HG03558 (cell line): ENCODE measurements at regions not wholly inside any gene's neighbourhood (a gene's known extent, or its start where the extent isn't known, plus 50 kb on each side); places are given as distances from the start of the nearest gene placed in this dataset.

ENCODE experiments used
- ATAC-seq: cut with Tn5 transposase; IDR thresholded peaks from one replicate; pipeline ENCODE4 v1.9.1; 2021; ENCODE audit warnings: moderate number of reproducible peaks; ENCODE audit not compliant: unreplicated experiment; ENCODE audit errors: extremely low read depth

- no peak for ATAC-seq
These were observed 1058.9 kb upstream of the MAP3K7 start for GRCh38 chr6:91645811-91646210.

GRCh38 chr6:91637217-91637616 is 1050.3 kb upstream of the MAP3K7 start:
- no peak for ATAC-seq

DNA sequence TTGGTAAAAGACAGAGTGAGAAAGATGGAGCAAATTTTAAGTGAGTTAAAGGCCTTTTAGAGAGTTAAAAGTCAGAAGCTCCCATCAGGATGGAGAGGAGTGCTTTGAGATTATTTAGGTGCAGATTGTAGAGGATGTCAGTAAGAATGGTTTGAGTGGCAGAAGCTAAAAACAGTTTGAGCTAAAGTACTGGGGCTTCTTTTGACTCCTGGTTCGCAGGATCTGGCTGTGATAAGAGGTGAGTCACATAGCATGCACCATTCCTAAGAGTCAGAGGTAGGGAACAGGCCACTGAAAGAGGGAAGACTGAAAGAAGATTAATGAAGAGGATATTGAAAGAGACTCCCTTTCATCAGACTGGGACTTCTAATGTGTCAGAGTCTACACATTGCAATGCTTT is 1047.9 kb upstream of the MAP3K7 start:
- ATAC-seq = no peak

DNA sequence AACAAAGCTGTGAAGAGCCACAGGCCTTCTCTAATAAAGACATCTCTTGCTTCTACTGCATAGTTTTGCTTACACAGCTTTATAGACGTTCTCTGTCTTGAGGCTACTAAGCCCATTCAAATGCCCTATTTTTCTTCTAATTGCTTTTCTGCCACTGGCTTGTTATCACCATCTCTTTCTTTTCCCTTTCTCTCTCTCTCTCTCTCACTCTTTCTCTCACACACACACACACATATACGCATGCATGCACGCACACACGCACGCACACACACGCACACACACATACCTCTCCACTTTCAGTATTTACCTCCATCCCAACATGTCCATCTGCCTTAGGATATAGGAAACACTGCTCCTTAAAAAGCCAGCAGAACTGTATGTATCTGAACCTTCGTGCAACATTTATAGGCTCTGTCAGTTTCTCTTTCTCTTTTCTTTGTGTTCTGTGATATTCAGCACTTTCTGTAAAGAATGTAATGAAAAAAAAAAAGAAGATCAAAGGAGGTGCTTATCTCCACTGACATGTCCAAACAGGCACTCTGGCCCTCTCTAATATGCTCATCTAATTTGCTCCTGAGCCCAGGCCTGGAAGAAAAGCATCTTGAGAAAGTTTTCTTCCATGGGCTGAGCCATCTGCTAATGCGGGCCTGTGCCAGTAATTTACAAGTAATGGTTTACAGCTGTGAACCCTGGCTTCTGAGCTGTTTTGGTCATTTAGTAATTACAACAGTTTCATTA is 1046.7 kb upstream of the MAP3K7 start:
- ATAC-seq = no peak

DNA sequence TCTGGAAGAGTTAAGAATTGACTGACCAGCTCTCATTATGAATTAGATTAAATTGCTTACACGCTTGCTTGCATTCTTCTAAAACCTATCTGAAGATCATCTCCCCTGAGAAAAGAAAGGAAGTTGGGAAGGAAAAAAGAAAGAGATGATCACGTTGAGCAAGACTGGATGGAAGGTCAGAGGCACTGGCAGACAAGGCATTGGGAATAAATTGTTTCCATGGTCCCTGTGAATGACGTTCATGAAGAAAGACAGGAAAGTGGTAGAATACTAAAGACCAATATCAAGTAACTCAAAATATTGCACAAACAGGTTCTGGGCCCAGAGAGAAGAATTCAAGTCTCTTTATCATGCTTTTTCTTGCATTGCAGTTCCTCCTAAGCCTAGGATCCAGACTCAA is 1045.4 kb upstream of the MAP3K7 start:
- no peak for ATAC-seq

- ATAC-seq = no peak
These were observed 1044.4 kb upstream of the MAP3K7 start for GRCh38 chr6:91631227-91631626.

DNA sequence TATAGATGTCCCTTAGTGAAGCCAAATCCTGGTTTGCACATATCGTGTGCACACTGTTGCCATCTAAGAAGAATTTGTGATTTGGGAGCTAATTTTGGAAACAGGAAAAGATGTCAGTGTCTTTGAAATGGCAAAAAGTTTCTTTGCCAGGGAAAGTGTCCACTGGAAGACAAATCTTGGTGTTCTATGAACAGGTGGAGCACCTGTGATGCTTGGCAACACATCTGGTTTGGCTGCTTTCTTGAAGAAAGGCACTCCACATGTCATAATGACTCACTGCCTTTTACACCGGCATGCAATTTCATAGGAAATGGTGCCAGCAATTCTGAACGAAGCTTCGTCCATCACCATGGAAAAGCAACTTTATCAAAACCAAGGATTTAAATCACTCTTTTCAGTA is 1040.0 kb upstream of the MAP3K7 start:
- ATAC-seq = no peak

DNA sequence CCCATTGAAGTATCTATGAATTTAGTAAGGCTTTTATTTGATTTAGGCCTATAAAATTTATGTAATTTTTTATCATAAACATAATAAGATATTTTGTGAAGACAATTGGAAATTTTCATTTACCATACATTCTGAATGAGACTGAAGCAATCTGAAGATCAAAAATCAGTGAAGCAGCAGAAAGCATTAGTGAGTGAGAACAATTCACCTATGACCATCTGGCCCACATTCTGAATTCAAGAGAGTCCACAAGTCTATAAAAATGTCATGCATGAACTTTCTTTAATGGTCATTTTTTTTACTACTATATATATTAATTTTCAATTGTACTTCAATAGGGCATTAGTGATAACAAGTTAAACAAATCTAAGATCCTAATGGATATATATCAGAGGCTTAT is 1026.6 kb upstream of the MAP3K7 start:
- ATAC-seq = no peak

DNA sequence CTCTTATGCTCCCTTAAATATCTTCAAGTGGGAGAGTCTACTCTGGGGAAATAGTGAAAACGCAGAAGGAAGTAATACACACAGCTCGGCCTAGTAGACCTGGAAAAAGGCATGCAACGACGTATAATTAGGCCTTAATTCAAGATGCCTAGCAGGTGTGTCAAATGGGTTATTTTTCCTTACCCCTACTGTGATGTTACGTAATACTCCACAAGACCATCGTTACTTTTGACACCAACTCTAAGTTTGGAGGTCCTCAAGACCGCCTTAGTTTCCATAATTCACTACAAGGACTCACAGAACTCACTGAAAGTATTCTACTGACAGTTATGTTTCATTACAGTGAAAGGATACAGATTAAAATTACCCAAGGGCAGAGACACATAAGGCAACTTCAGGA is 1024.3 kb upstream of the MAP3K7 start:
- no peak for ATAC-seq

GRCh38 chr6:91608428-91608827 is 1021.6 kb upstream of the MAP3K7 start:
- no peak for ATAC-seq

DNA sequence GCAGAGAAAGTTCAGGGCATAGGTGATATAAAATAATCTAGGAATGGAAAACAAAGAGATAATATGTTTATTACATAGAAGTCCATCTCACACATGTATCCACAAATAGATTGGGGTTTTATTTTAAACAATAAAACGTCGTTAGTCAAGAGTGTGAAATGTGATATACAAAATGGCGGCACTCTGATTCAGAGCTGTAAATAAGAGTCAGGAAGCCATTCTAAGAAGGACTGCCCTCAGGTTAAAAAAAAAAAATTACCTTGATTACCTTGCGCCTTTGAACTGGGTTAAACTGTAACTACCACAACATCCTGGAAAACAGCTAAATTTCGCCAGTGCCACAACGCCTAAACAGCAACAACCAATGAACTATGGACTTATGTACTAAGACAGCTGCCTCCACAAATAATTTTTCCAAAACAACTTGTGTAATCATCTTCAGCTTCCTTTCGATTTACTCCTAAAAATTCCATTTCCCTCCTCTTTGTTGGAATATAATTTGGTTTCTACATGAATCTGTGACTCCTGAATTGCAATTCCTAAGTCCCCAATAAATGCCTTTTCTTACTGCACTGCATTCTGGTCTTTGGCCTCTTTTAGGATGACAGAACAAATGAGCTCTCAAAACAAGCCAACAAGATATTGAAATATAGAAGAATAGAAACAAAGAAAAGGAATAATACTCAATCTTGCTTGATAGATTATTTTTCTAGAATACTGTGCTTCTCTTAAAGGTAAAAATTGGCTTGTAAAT is 1019.5 kb upstream of the MAP3K7 start:
- ATAC-seq = no peak

GRCh38 chr6:91600561-91600960 is 1013.7 kb upstream of the MAP3K7 start:
- no peak for ATAC-seq

DNA sequence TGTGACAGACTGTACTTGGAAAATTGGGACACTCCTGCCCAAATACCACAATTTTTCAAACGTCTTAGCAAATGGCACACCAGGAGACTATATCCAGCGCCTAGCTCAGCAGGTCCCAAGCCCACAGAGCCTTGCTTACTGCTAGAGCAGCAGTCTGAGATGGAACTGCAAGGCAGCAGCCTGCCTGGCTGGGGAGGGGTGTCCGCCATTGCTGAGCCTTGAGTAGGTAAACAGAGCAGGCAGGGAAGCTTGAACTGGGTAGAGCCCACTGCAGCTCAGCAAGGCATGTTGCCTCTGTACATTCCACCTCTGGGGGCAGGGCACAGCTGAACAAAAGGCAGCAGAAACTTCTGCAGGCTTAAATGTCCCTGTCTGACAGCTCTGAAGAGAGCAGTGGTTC is 1003.3 kb upstream of the MAP3K7 start:
- no peak for ATAC-seq

DNA sequence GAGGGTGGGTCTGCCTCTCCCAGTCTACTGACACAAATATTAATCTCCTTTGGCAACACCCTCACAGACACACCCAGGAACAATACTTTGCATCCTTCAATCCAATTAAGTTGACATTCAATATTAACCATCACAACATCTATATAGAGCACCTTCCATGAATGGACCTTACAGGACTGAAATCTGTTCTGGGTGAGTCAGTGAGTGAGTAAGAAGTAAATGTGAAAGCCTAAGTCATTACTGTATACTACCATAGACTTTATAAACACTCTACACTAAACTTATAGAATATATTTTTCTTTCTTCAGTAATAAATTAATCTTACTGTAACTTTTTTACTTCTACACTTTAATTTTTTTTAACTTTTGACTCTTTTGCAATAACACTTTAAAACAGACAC is 993.8 kb upstream of the MAP3K7 start:
- ATAC-seq = no peak

DNA sequence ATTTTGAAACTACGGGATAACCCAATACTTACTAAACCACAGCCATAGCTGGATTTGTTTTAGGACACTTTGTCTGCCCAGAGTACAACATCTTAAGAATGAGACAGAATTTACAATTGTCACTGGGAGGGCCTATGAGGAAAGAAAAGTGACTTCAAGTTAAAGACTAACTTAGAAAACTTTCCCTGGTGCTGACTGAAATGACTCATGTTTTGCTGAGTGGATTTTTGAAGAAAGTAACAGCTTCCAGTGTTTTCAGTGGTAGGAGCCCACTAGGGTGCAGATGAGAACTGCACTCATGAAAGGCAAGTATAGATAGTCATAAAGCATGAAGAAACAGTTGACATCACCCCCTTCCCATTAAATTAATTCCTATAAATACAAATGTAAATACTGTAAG is 988.2 kb upstream of the MAP3K7 start:
- no peak for ATAC-seq

DNA sequence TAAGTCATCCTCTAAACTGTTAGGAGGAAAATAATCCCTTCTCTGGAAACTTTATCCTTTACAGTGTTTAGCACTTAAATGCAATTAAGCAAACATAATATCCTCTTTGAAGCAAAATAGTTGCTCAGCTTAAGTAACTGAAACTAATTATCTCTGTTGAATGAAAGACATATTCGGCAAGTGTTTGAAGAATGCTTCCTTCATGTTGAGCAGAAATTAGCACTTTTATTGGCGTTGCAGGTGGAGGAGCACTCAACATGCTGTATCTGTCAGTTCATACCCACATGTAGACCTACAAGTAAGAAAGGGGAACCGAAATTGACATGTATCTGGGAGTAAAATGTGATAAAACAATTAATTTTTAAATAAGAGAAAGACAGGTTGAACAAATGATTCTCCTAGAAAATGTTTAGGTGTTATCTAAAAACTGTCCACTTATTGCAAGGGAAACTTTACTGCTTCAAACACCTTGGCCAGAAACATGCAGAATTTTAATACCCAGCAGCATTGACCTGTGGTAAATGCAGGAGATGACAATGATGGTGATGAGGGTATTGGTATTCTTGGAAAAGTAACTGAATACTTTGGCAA is 987.0 kb upstream of the MAP3K7 start:
- no peak for ATAC-seq

DNA sequence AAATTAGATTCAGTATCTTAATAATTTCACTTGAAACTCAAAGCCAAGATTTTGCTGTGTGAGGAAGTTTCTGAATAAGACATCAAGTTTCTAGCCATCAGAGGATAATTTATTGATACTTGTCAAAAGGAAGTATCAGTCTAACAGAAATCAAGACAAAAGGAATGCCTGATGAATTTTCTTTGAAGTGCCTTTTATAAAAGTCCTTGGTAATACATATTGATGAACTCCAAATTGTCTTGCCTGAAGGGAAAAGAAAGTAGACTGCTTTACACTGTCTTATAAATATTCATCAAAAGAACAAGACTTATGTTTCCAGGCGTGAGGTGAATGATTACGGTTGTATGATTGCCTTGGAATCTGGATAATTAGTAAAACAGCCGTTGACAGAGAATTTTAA is 986.0 kb upstream of the MAP3K7 start:
- no peak for ATAC-seq

- no peak for ATAC-seq
These were observed 982.2 kb upstream of the MAP3K7 start for GRCh38 chr6:91569071-91569470.

- ATAC-seq = no peak
These were observed 979.6 kb upstream of the MAP3K7 start for GRCh38 chr6:91566467-91566866.

- no peak for ATAC-seq
These were observed 978.3 kb upstream of the MAP3K7 start for GRCh38 chr6:91565207-91565606.

- ATAC-seq = no peak
These were observed 976.1 kb upstream of the MAP3K7 start for GRCh38 chr6:91562955-91563354.

- no peak for ATAC-seq
These were observed 973.5 kb upstream of the MAP3K7 start for GRCh38 chr6:91560409-91560808.
